ENCODE measurements at regions not wholly inside any gene's neighbourhood (a gene's known extent, or its start where the extent isn't known, plus 50 kb on each side); places are given as distances from the start of the nearest gene placed in this dataset.

GRCh38 chr10:131795761-131796160 is 105.0 kb upstream of the PPP2R2D start:
- CTCF ChIA-PET = no interaction called here
- no peak for TF ChIP-seq CTCF (IDR thresholded peaks at IDR 0.05; ENCODE audit: insufficient read depth, low read length, missing control alignments)
- no peak for DNase-seq (ENCODE audit: low read depth, low spot score)
- no peak overlapping the region for H3K4me3 ChIP-seq (ENCODE audit: low read depth, low read length)
- POLR2A ChIA-PET = no interaction called here

- no peak for DNase-seq (ENCODE audit: low read depth, low spot score)
- no peak overlapping the region for H3K4me3 ChIP-seq (ENCODE audit: low read depth, low read length)
- no peak for TF ChIP-seq CTCF (IDR thresholded peaks at IDR 0.05; ENCODE audit: insufficient read depth, low read length, missing control alignments)
- ChIA-PET CTCF (no interaction called here), POLR2A (no interaction called here)
Observed at GRCh38 chr10:131797626-131798025, 103.2 kb upstream of the PPP2R2D start.

- TF ChIP-seq CTCF (IDR thresholded peaks at IDR 0.05; ENCODE audit: insufficient read depth, low read length, missing control alignments) = no peak
- POLR2A ChIA-PET = no interaction called here
- no peak overlapping the region for H3K4me3 ChIP-seq (ENCODE audit: low read depth, low read length)
- CTCF ChIA-PET = no interaction called here
- DNase-seq (ENCODE audit: low read depth, low spot score) = no peak
Observed at GRCh38 chr10:131799429-131799828, 101.4 kb upstream of the PPP2R2D start.

- ChIA-PET CTCF (no interaction called here), POLR2A (no interaction called here)
- H3K4me3 ChIP-seq (ENCODE audit: low read depth, low read length) = no peak overlapping the region
- no peak for DNase-seq (ENCODE audit: low read depth, low spot score)
- no peak for TF ChIP-seq CTCF (IDR thresholded peaks at IDR 0.05; ENCODE audit: insufficient read depth, low read length, missing control alignments)
Observed at GRCh38 chr10:131802156-131802915, 98.5 kb upstream of the PPP2R2D start.

GRCh38 chr10:131802996-131803395 is 97.8 kb upstream of the PPP2R2D start:
- no peak for DNase-seq (ENCODE audit: low read depth, low spot score)
- ChIA-PET POLR2A (no interaction called here), CTCF (no interaction called here)
- H3K4me3 ChIP-seq (ENCODE audit: low read depth, low read length) = no peak overlapping the region
- TF ChIP-seq CTCF (IDR thresholded peaks at IDR 0.05; ENCODE audit: insufficient read depth, low read length, missing control alignments) = no peak

- ChIA-PET POLR2A (no interaction called here), CTCF (no interaction called here)
- no peak overlapping the region for H3K4me3 ChIP-seq (ENCODE audit: low read depth, low read length)
- no peak for TF ChIP-seq CTCF (IDR thresholded peaks at IDR 0.05; ENCODE audit: insufficient read depth, low read length, missing control alignments)
- DNase-seq (ENCODE audit: low read depth, low spot score) = no peak
Observed at GRCh38 chr10:131803860-131804425, 96.9 kb upstream of the PPP2R2D start.
